Heart left ventricle (tissue), 16 donors: ENCODE measurements at regions not wholly inside any gene's neighbourhood (a gene's known extent, or its start where the extent isn't known, plus 50 kb on each side); places are given as distances from the start of the nearest gene placed in this dataset.

ENCODE experiments used
- ATAC-seq, 4 donors: fragments of 200-7000 bp; cut with Tn5 transposase; one replicate each; pipeline ENCODE4 v1.9.1; 2020 to 2022; ENCODE audit warnings: moderate library complexity in 4 of 4, mild to moderate bottlenecking in 3 of 4, moderate number of reproducible peaks in 1 of 4
- DNase-seq, 5 donors: peaks; one replicate each; pipeline ENCODE4 v3.0.0-alpha.2; 2020
- H3K27ac ChIP-seq, 12 donors: fragments of 200-600 bp; sonication (generic) in 4 of 12; one replicate each; pipeline versions ENCODE4 v1.5.0 to v1.8.0; 2016 to 2022; ENCODE audit warnings: mild to moderate bottlenecking in 2 of 12
- H3K27me3 ChIP-seq, 9 donors: fragments of 200-600 bp; sonication (generic) in 2 of 9; one replicate each; pipeline versions ENCODE4 v1.5.1 to v1.8.0; 2016 to 2022; ENCODE audit warnings: mild to moderate bottlenecking in 3 of 9
- H3K36me3 ChIP-seq, 9 donors: fragments of 200-600 bp; sonication (generic) in 2 of 9; one replicate each; pipeline versions ENCODE4 v1.5.0 to v1.8.0; 2018 to 2022; ENCODE audit warnings: mild to moderate bottlenecking in 2 of 9
- H3K4me1 ChIP-seq, 12 donors: fragments of 200-600 bp; sonication (generic) in 4 of 12; one replicate each; pipeline versions ENCODE4 v1.5.0 to v1.8.0; 2016 to 2022; ENCODE audit warnings: mild to moderate bottlenecking in 3 of 12
- H3K4me3 ChIP-seq, 12 donors: fragments of 200-600 bp; sonication (generic) in 4 of 12; one replicate each; pipeline versions ENCODE4 v1.5.0 to v1.8.0; 2017 to 2022; ENCODE audit warnings: mild to moderate bottlenecking in 9 of 12, moderate library complexity in 4 of 12
- H3K9me3 ChIP-seq, 12 donors: fragments of 200-600 bp; sonication (generic) in 4 of 12; one replicate each; pipeline versions ENCODE4 v1.5.0 to v1.8.0; 2016 to 2022; ENCODE audit warnings: mild to moderate bottlenecking in 1 of 12
- CTCF ChIP-seq, 12 donors: fragments of 200-600 bp; sonication (generic) in 4 of 12; IDR thresholded peaks; one replicate each; pipeline versions ENCODE4 v1.5.0 to v1.8.0; 2018 to 2022; ENCODE audit warnings: antibody characterized with exemption in 12 of 12, mild to moderate bottlenecking in 5 of 12
- POLR2A ChIP-seq, 2 donors: fragments of 450-650 bp; IDR thresholded peaks; one replicate each; pipeline ENCODE4 v1.6.1; 2017; ENCODE audit warnings: antibody characterized with exemption in 2 of 2, mild to moderate bottlenecking in 2 of 2, moderate library complexity in 2 of 2
- WGBS, 4 donors: extraction: QIAGEN DNeasy Blood & Tissue Kit in 2 of 4; methylation state at CpG; one replicate each; pipeline versions ENCODE4 v1.1.5 to v1.1.7; 2013 to 2018; 5-methylcytosine and 5-hydroxymethylcytosine counted together
- intact Hi-C, 10 donors: fragments of 100-400 bp; cut with DNase I; formaldehyde crosslinking; loops; one replicate each; pipeline versions ENCODE4 v1.11.1 to v1.14.2; 2022
- donor health status: ischemic (EF 13 %, LVEDD 7.1; RV severe dilation, severe dysfunction).
- donor health status: healthy with polysubstance abuse.
- donor health status: DM: no; HTN: yes; CAD: no.
- donor health status: DM: no; HTN: no; CAD: no.
- donor health status: ischemic (EF 25% LVEDD 6.9; RV normal size, moderate dysfunction).
- donor health status: ischemic (EF 25% LVEDD 5.7; RV mildly dilated, moderate dysfunction).
- donor health status: healthy.
- donor health status: DM: yes; HTN: yes; CAD: no.
- donor health status: ischemic (EF 35%, LVEDD 5.7; RV mildly dilated, moderate dysfunction).
- donor health status: nonischemic (EF 11% LVEDD 7.7; RV severe dilation, severe dysfunction).
- donor health status: DM: yes; HTN: yes; CAD: no.
- donor health status: PGD.
- donor health status: ischemic (EF 29% LVEDD 5.4; RV normal size, mild dysfunction).
- donor health status: nonischemic (EF 23%, LVEDD 6.1; RV moderate dilation, normal function).

DNA sequence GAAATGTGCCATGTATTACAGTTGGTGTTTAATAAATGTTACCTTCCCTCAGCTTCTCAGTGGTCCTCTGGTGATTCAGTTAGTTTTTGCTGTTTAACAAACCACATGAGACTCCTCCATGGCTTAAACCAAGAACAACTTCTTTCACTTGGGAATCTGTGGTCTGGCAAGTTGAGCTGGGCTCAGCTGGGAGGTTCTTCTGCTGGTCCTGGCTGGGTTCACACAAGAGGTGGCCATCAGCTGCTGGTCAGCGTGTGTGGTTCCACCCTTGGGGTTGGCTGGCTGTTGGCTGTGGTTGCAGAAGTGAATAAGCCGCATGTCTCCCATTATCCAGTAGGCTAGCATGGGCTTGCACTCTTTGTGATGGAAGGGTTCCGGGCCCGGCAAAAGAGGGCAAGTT lies 160.5 kb downstream of the MIAT start:
- intact Hi-C loops: no loop called here
- 61 to 75% (median 74%) methylated on average over 4 of the region's 4 CpGs for WGBS, 4 donors

DNA sequence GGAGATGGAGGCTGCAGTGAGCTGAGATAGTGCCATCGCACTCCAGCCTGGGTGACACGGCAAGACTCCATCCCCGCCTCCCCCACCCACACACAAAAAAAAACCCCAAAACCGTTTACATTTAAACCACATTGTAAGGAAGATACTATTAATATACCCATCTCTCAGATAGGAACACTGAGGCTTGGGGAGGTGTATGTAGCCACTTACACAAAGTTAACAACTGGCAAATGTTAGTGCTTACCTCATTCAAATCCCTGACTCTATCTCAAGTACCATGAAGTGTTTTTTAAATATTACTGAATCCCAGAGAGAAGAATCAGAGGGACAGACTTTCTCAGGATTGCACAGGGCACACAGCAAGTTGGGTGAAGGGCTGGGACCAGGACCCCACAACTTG lies 164.5 kb downstream of the MIAT start:
- Histone ChIP-seq H3K4me3 (no peak overlapping the region), H3K36me3 (peaks cover 0 to 7% (median 0%) of the 10 kb centered on the region in 9 donors), H3K9me3 (peaks cover 0 to 22% (median 10%) of the 10 kb centered on the region in 12 donors), H3K27ac (no peak overlapping the region), H3K4me1 (no peaks in the 10 kb centered on the region), H3K27me3 (no peaks in the 10 kb centered on the region)
- WGBS, 4 donors: 85 to 91% (median 87%) methylated on average over 4 of the region's 4 CpGs
- intact Hi-C loops: loop anchor here in 1 of 10 donors (2.0 kb wide), 1 partner anchor 61 kb away; no protein-coding TSS in a partner anchor
- no peak for TF ChIP-seq POLR2A (IDR thresholded peaks at IDR 0.05)
- TF ChIP-seq CTCF (IDR thresholded peaks at IDR 0.05): no peak
- ATAC-seq (no peak), DNase-seq (no peak)

More for the DNA sequence above, 160.5 kb downstream of the MIAT start:
- Histone ChIP-seq H3K4me1 (no peaks in the 10 kb centered on the region), H3K27me3 (no peaks in the 10 kb centered on the region), H3K4me3 (no peak overlapping the region), H3K27ac (no peak overlapping the region), H3K9me3 (peaks cover 0 to 22% (median 10%) of the 10 kb centered on the region in 12 donors), H3K36me3 (peaks cover 0 to 7% (median 0%) of the 10 kb centered on the region in 9 donors)
- ATAC-seq: no peak
- DNase-seq: no peak
- TF ChIP-seq CTCF (IDR thresholded peaks at IDR 0.05) (no peak), POLR2A (IDR thresholded peaks at IDR 0.05) (no peak)

- ATAC-seq (no peak), DNase-seq (no peak)
- no peaks in the 10 kb centered on the region for H3K4me1 ChIP-seq
- H3K9me3 ChIP-seq: peaks cover 0 to 18% (median 9%) of the 10 kb centered on the region in 12 donors
- H3K4me3 ChIP-seq: no peak overlapping the region
- WGBS, 4 donors: 49 to 61% (median 55%) methylated on average over 2 of the region's 2 CpGs
- no peak for TF ChIP-seq CTCF (IDR thresholded peaks at IDR 0.05)
- TF ChIP-seq POLR2A (IDR thresholded peaks at IDR 0.05): no peak
- no peaks in the 10 kb centered on the region for H3K27me3 ChIP-seq
- peaks cover 0 to 7% (median 0%) of the 10 kb centered on the region in 9 donors for H3K36me3 ChIP-seq
- no peak overlapping the region for H3K27ac ChIP-seq
- intact Hi-C loops: no loop called here
Observed at GRCh38 chr22:26822313-26822712, 164.9 kb downstream of the MIAT start.

- no peak for ATAC-seq
- DNase-seq: no peak
- H3K4me3 ChIP-seq: no peak overlapping the region
- no peaks in the 10 kb centered on the region for H3K4me1 ChIP-seq
- H3K9me3 ChIP-seq: peaks cover 0 to 1% (median 0%) of the 10 kb centered on the region in 12 donors
- no peak for TF ChIP-seq POLR2A (IDR thresholded peaks at IDR 0.05)
- H3K36me3 ChIP-seq: peaks cover 0 to under 1% (median 0%) of the 10 kb centered on the region in 9 donors
- WGBS, 4 donors: 76 to 87% (median 84%) methylated on average over 6 of the region's 6 CpGs
- intact Hi-C loops: no loop called here
- H3K27ac ChIP-seq: no peak overlapping the region
- no peaks in the 10 kb centered on the region for H3K27me3 ChIP-seq
Observed at GRCh38 chr22:26823966-26824365, 166.6 kb downstream of the MIAT start.
